HEK293 (cell line): ENCODE measurements at regions not wholly inside any gene's neighbourhood (a gene's known extent, or its start where the extent isn't known, plus 50 kb on each side); places are given as distances from the start of the nearest gene placed in this dataset.

Experiments used
- BCL11A ChIP-seq: fragments of 450-650 bp; formaldehyde crosslinking; IDR thresholded peaks from 2 replicates; pipeline ENCODE4 v1.5.1; 2016; ENCODE audit warnings: low read depth, missing biosample characterization, missing genetic modification characterization
- GLIS1 ChIP-seq: fragments of 450-650 bp; formaldehyde crosslinking; IDR thresholded peaks from 2 replicates; pipeline ENCODE4 v1.5.1; 2016; ENCODE audit warnings: missing biosample characterization, missing genetic modification characterization
- KLF16 ChIP-seq: fragments of 450-650 bp; formaldehyde crosslinking; IDR thresholded peaks from 2 replicates; pipeline ENCODE4 v1.5.1; 2017; ENCODE audit warnings: missing biosample characterization, missing genetic modification characterization
- KLF9 ChIP-seq: fragments of 450-650 bp; formaldehyde crosslinking; IDR thresholded peaks from 2 replicates; pipeline ENCODE4 v1.5.1; 2016; ENCODE audit warnings: missing biosample characterization, missing genetic modification characterization, low read depth
- MZF1 ChIP-seq: fragments of 450-650 bp; formaldehyde crosslinking; IDR thresholded peaks from 2 replicates; pipeline ENCODE4 v1.5.1; 2017; ENCODE audit warnings: missing biosample characterization, missing genetic modification characterization, borderline replicate concordance
- OVOL3 ChIP-seq: fragments of 450-650 bp; formaldehyde crosslinking; IDR thresholded peaks from 2 replicates; pipeline ENCODE4 v1.5.1; 2016; ENCODE audit warnings: missing biosample characterization, missing genetic modification characterization
- PRDM1 ChIP-seq: fragments of 450-650 bp; formaldehyde crosslinking; IDR thresholded peaks from 2 replicates; pipeline ENCODE4; 2016; ENCODE audit warnings: missing biosample characterization, missing genetic modification characterization
- SCRT1 ChIP-seq: fragments of 450-650 bp; formaldehyde crosslinking; IDR thresholded peaks from 2 replicates; pipeline ENCODE4 v1.5.1; 2016; ENCODE audit warnings: missing biosample characterization, missing genetic modification characterization, borderline replicate concordance
- SP7 ChIP-seq: fragments of 450-650 bp; formaldehyde crosslinking; IDR thresholded peaks from 2 replicates; pipeline ENCODE4 v1.5.1; 2016; ENCODE audit warnings: missing biosample characterization, missing genetic modification characterization
- TRIM28 ChIP-seq: IDR thresholded peaks from 2 replicates; pipeline ENCODE4 v1.6.1; 2011; ENCODE audit warnings: low read length, control low read depth, borderline replicate concordance
- YY2 ChIP-seq: fragments of 450-650 bp; formaldehyde crosslinking; IDR thresholded peaks from 2 replicates; pipeline ENCODE4 v1.5.1; 2016; ENCODE audit warnings: missing biosample characterization, missing genetic modification characterization
- ZBTB20 ChIP-seq: fragments of 450-650 bp; formaldehyde crosslinking; IDR thresholded peaks from 2 replicates; pipeline ENCODE4 v1.5.1; 2016; ENCODE audit warnings: missing biosample characterization, missing genetic modification characterization
- ZBTB21 ChIP-seq: fragments of 450-650 bp; formaldehyde crosslinking; IDR thresholded peaks from 2 replicates; pipeline ENCODE4 v1.5.1; 2017; ENCODE audit warnings: missing biosample characterization, missing genetic modification characterization
- ZFHX2 ChIP-seq: fragments of 450-650 bp; formaldehyde crosslinking; conservative IDR thresholded peaks from 2 replicates; pipeline ENCODE4 v1.5.1; 2016; ENCODE audit warnings: missing biosample characterization, missing genetic modification characterization
- ZNF112 ChIP-seq: fragments of 450-650 bp; formaldehyde crosslinking; IDR thresholded peaks from 2 replicates; pipeline ENCODE4 v1.5.0; 2017; ENCODE audit warnings: missing biosample characterization, missing genetic modification characterization
- ZNF184 ChIP-seq: fragments of 450-650 bp; IDR thresholded peaks from 2 replicates; pipeline ENCODE4 v1.5.1; 2018; ENCODE audit warnings: missing biosample characterization, mild to moderate bottlenecking, missing genetic modification characterization
- ZNF221 ChIP-seq: fragments of 450-650 bp; formaldehyde crosslinking; IDR thresholded peaks from 2 replicates; pipeline ENCODE4 v1.5.1; 2017; ENCODE audit warnings: missing biosample characterization, missing genetic modification characterization, borderline replicate concordance
- ZNF24 ChIP-seq: fragments of 450-650 bp; formaldehyde crosslinking; IDR thresholded peaks from 2 replicates; pipeline ENCODE4 v1.5.1; 2016; ENCODE audit warnings: missing biosample characterization, missing genetic modification characterization
- ZNF266 ChIP-seq: fragments of 450-650 bp; formaldehyde crosslinking; IDR thresholded peaks from 2 replicates; pipeline ENCODE4 v1.5.1; 2016; ENCODE audit warnings: missing biosample characterization, missing genetic modification characterization, low read depth
- ZNF302 ChIP-seq: fragments of 450-650 bp; formaldehyde crosslinking; IDR thresholded peaks from 2 replicates; pipeline ENCODE4 v1.5.1; 2016; ENCODE audit warnings: missing biosample characterization, missing genetic modification characterization, low read depth
- ZNF324 ChIP-seq: fragments of 450-650 bp; formaldehyde crosslinking; IDR thresholded peaks from 2 replicates; pipeline ENCODE4 v1.5.1; 2016; ENCODE audit warnings: missing biosample characterization, missing genetic modification characterization
- ZNF335 ChIP-seq: fragments of 450-650 bp; formaldehyde crosslinking; conservative IDR thresholded peaks from 2 replicates; pipeline ENCODE4 v1.5.1; 2016; ENCODE audit warnings: missing biosample characterization, missing genetic modification characterization
- ZNF426 ChIP-seq: fragments of 450-650 bp; formaldehyde crosslinking; IDR thresholded peaks from 2 replicates; pipeline ENCODE4 v1.5.1; 2017; ENCODE audit warnings: missing biosample characterization, missing genetic modification characterization, mild to moderate bottlenecking, inconsistent platforms, moderate library complexity
- ZNF529 ChIP-seq: fragments of 450-650 bp; formaldehyde crosslinking; IDR thresholded peaks from 2 replicates; pipeline ENCODE4 v1.5.1; 2017; ENCODE audit warnings: missing genetic modification characterization, missing biosample characterization; ENCODE audit not compliant: insufficient replicate concordance
- ZNF548 ChIP-seq: fragments of 450-650 bp; formaldehyde crosslinking; IDR thresholded peaks from 2 replicates; pipeline ENCODE4 v1.5.1; 2016; ENCODE audit warnings: missing biosample characterization, missing genetic modification characterization
- ZNF555 ChIP-seq: fragments of 450-650 bp; formaldehyde crosslinking; conservative IDR thresholded peaks from 2 replicates; pipeline ENCODE4 v1.5.1; 2017; ENCODE audit warnings: missing biosample characterization, mild to moderate bottlenecking, missing genetic modification characterization, inconsistent platforms
- ZNF585B ChIP-seq: fragments of 450-650 bp; formaldehyde crosslinking; IDR thresholded peaks from 2 replicates; pipeline ENCODE4 v1.5.1; 2016; ENCODE audit warnings: missing biosample characterization, missing genetic modification characterization
- ZNF600 ChIP-seq: fragments of 450-650 bp; formaldehyde crosslinking; IDR thresholded peaks from 2 replicates; pipeline ENCODE4 v1.5.1; 2016; ENCODE audit warnings: missing biosample characterization, missing genetic modification characterization
- ZNF610 ChIP-seq: fragments of 450-650 bp; formaldehyde crosslinking; IDR thresholded peaks from 2 replicates; pipeline ENCODE4 v1.5.1; 2016; ENCODE audit warnings: missing biosample characterization, missing genetic modification characterization, borderline replicate concordance
- ZNF624 ChIP-seq: fragments of 450-650 bp; formaldehyde crosslinking; IDR thresholded peaks from 2 replicates; pipeline ENCODE4 v1.5.1; 2017; ENCODE audit warnings: missing biosample characterization, missing genetic modification characterization
- ZNF626 ChIP-seq: fragments of 450-650 bp; sonication (Bioruptor Pico); formaldehyde crosslinking; IDR thresholded peaks from 2 replicates; pipeline ENCODE4 v1.5.1; 2018; ENCODE audit warnings: missing biosample characterization, missing genetic modification characterization, inconsistent platforms
- ZNF76 ChIP-seq: fragments of 450-650 bp; formaldehyde crosslinking; IDR thresholded peaks from 2 replicates; pipeline ENCODE4; 2016; ENCODE audit warnings: low read depth, missing biosample characterization, missing genetic modification characterization, borderline replicate concordance
- ZNF791 ChIP-seq: fragments of 450-650 bp; formaldehyde crosslinking; IDR thresholded peaks from 2 replicates; pipeline ENCODE4 v1.5.1; 2016; ENCODE audit warnings: missing biosample characterization, missing genetic modification characterization
- ZSCAN23 ChIP-seq: fragments of 450-650 bp; formaldehyde crosslinking; IDR thresholded peaks from 2 replicates; pipeline ENCODE4 v1.5.1; 2016; ENCODE audit warnings: missing biosample characterization, missing genetic modification characterization
- ZXDB ChIP-seq: fragments of 450-650 bp; formaldehyde crosslinking; IDR thresholded peaks from 2 replicates; pipeline ENCODE4 v1.5.1; 2016; ENCODE audit warnings: missing biosample characterization, missing genetic modification characterization
- TF ChIP-seq, protein P1 (sequence below): fragments of 450-650 bp; formaldehyde crosslinking; IDR thresholded peaks from 2 replicates; pipeline ENCODE4 v1.5.1; 2016; ENCODE audit warnings: missing biosample characterization, missing genetic modification characterization
- TF ChIP-seq, protein P2 (sequence below): fragments of 450-650 bp; formaldehyde crosslinking; IDR thresholded peaks from 2 replicates; pipeline ENCODE4 v1.5.1; 2016; ENCODE audit warnings: missing biosample characterization, missing genetic modification characterization
- TF ChIP-seq, protein P3 (sequence below): fragments of 450-650 bp; formaldehyde crosslinking; IDR thresholded peaks from 2 replicates; pipeline ENCODE4 v1.5.1; 2016; ENCODE audit warnings: missing biosample characterization, missing genetic modification characterization
- TF ChIP-seq, protein P4 (sequence below): fragments of 450-650 bp; formaldehyde crosslinking; IDR thresholded peaks from 2 replicates; pipeline ENCODE4 v1.5.1; 2017; ENCODE audit warnings: missing biosample characterization, missing genetic modification characterization

DNA sequence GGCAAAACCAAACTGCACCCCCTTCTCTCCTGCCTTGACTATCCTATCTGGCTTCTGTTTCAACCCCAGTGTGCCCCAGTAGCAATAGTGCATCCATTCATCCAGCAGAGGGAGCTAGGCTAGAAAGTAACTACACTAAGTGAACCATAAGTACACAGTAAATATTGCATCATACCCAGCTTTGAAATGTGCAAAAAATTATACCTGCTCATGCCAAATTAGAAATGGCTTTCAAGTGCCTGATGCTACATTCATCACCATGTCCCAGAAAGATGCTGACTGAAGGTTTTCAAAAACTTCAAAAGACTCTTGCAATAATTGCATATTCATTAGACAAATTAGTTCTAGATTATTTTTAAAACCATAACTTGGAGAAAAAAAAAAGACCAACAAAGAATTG, 153.5 kb downstream of the PRELID2 start (continued):
- TF ChIP-seq ZNF610 (tag by site-specific recombination) (0 out of 2 replicates have a peak, but pooled peaks have one; percentile 45), MZF1 (tag by site-specific recombination) (no peak), ZSCAN23 (tag by site-specific recombination) (no peak), ZBTB21 (tag by site-specific recombination) (no peak), ZFHX2 (tag by site-specific recombination) (no peak), ZNF221 (no peak), ZNF624 (tag by site-specific recombination) (no peak), BCL11A (tag by site-specific recombination) (no peak), OVOL3 (tag by site-specific recombination) (no peak), ZNF24 (tag by site-specific recombination) (0 out of 2 replicates have a peak, but pooled peaks have one; percentile 37), SP7 (tag by site-specific recombination) (0 out of 2 replicates have a peak, but pooled peaks have one; percentile 21), ZNF302 (tag by site-specific recombination) (no peak), PRDM1 (tag by site-specific recombination) (peak; percentile 83), ZNF335 (tag by site-specific recombination) (peak; percentile 34; the same call in 1 of the 2 replicates), TRIM28 (peak; percentile 80; the same call in 1 of the 2 replicates), ZNF600 (no peak), ZNF585B (tag by site-specific recombination) (no peak), ZNF529 (tag by site-specific recombination) (no peak), YY2 (tag by site-specific recombination) (no peak), ZNF324 (tag by site-specific recombination) (peak; percentile 45; the same call in 1 of the 2 replicates), ZNF266 (tag by site-specific recombination) (no peak), KLF16 (tag by site-specific recombination) (no peak), ZNF426 (no peak), ZNF184 (0 out of 2 replicates have a peak, but pooled peaks have one; percentile 41), GLIS1 (tag by site-specific recombination) (no peak), ZBTB20 (no peak), ZNF555 (no peak), ZXDB (tag by site-specific recombination) (peak; percentile 39), ZNF76 (tag by site-specific recombination) (no peak), ZNF112 (tag by site-specific recombination) (no peak), ZNF548 (tag by site-specific recombination) (no peak), ZNF791 (tag by site-specific recombination) (no peak), KLF9 (tag by site-specific recombination) (no peak), ZNF626 (tag by site-specific recombination) (peak; percentile 12; the same call in 1 of the 2 replicates), SCRT1 (tag by site-specific recombination) (no peak)
- TF ChIP-seq, protein P1, sequence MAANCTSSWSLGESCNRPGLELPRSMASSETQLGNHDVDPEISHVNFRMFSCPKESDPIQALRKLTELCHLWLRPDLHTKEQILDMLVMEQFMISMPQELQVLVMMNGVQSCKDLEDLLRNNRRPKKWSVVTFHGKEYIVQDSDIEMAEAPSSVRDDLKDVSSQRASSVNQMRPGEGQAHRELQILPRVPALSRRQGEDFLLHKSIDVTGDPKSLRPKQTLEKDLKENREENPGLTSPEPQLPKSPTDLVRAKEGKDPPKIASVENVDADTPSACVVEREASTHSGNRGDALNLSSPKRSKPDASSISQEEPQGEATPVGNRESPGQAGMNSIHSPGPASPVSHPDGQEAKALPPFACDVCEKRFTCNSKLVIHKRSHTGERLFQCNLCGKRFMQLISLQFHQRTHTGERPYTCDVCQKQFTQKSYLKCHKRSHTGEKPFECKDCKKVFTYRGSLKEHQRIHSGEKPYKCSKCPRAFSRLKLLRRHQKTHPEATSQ = no peak
- TF ChIP-seq, protein P2, sequence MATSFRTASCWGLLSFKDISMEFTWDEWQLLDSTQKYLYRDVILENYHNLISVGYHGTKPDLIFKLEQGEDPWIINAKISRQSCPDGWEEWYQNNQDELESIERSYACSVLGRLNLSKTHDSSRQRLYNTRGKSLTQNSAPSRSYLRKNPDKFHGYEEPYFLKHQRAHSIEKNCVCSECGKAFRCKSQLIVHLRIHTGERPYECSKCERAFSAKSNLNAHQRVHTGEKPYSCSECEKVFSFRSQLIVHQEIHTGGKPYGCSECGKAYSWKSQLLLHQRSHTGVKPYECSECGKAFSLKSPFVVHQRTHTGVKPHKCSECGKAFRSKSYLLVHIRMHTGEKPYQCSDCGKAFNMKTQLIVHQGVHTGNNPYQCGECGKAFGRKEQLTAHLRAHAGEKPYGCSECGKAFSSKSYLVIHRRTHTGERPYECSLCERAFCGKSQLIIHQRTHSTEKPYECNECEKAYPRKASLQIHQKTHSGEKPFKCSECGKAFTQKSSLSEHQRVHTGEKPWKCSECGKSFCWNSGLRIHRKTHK (tag by site-specific recombination) = no peak
- TF ChIP-seq, protein P3, sequence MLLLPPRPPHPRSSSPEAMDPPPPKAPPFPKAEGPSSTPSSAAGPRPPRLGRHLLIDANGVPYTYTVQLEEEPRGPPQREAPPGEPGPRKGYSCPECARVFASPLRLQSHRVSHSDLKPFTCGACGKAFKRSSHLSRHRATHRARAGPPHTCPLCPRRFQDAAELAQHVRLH (tag by site-specific recombination) = no peak
- TF ChIP-seq, protein P4, sequence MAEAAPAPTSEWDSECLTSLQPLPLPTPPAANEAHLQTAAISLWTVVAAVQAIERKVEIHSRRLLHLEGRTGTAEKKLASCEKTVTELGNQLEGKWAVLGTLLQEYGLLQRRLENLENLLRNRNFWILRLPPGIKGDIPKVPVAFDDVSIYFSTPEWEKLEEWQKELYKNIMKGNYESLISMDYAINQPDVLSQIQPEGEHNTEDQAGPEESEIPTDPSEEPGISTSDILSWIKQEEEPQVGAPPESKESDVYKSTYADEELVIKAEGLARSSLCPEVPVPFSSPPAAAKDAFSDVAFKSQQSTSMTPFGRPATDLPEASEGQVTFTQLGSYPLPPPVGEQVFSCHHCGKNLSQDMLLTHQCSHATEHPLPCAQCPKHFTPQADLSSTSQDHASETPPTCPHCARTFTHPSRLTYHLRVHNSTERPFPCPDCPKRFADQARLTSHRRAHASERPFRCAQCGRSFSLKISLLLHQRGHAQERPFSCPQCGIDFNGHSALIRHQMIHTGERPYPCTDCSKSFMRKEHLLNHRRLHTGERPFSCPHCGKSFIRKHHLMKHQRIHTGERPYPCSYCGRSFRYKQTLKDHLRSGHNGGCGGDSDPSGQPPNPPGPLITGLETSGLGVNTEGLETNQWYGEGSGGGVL (tag by site-specific recombination) = no peak
